ENCODE measurements at regions not wholly inside any gene's neighbourhood (a gene's known extent, or its start where the extent isn't known, plus 50 kb on each side); places are given as distances from the start of the nearest gene placed in this dataset.

DNA sequence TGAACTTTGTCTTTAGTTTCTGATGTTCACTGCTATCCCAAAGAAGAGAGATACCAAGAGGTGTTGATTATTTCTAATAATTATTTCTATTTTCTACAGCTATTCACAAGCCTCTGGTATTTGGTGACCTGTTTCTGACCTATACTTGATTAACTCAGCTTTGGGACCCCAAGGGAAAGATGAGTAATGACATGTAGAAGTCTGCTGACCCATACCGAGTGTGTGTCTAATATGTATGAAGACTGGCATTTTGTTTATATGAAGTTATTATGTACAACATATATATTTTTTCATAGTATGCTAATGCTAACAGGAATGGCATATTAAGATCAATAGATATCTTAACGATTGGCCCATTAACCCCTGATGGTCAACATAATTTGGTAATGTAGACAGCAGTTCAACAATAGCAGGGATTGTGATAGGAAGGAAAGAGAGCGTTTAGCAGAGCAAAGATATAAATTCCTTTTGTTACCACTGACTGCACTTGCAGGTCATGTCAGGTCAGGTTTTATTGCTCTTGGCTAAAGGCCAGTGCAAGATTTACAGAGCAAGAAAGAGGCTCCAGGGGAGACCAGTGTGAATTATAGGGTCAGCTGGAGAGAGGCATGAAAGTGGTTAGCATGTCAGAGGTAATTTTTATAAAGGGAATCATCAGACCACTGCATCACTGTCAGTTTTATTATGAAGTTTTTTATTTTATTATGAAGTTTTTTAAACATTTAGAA is 94.7 kb upstream of the DIPK2B start:
- TF ChIP-seq, protein P1, sequence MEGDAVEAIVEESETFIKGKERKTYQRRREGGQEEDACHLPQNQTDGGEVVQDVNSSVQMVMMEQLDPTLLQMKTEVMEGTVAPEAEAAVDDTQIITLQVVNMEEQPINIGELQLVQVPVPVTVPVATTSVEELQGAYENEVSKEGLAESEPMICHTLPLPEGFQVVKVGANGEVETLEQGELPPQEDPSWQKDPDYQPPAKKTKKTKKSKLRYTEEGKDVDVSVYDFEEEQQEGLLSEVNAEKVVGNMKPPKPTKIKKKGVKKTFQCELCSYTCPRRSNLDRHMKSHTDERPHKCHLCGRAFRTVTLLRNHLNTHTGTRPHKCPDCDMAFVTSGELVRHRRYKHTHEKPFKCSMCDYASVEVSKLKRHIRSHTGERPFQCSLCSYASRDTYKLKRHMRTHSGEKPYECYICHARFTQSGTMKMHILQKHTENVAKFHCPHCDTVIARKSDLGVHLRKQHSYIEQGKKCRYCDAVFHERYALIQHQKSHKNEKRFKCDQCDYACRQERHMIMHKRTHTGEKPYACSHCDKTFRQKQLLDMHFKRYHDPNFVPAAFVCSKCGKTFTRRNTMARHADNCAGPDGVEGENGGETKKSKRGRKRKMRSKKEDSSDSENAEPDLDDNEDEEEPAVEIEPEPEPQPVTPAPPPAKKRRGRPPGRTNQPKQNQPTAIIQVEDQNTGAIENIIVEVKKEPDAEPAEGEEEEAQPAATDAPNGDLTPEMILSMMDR (IDR thresholded peaks at IDR 0.05) = no peak
- TF ChIP-seq, protein P2, sequence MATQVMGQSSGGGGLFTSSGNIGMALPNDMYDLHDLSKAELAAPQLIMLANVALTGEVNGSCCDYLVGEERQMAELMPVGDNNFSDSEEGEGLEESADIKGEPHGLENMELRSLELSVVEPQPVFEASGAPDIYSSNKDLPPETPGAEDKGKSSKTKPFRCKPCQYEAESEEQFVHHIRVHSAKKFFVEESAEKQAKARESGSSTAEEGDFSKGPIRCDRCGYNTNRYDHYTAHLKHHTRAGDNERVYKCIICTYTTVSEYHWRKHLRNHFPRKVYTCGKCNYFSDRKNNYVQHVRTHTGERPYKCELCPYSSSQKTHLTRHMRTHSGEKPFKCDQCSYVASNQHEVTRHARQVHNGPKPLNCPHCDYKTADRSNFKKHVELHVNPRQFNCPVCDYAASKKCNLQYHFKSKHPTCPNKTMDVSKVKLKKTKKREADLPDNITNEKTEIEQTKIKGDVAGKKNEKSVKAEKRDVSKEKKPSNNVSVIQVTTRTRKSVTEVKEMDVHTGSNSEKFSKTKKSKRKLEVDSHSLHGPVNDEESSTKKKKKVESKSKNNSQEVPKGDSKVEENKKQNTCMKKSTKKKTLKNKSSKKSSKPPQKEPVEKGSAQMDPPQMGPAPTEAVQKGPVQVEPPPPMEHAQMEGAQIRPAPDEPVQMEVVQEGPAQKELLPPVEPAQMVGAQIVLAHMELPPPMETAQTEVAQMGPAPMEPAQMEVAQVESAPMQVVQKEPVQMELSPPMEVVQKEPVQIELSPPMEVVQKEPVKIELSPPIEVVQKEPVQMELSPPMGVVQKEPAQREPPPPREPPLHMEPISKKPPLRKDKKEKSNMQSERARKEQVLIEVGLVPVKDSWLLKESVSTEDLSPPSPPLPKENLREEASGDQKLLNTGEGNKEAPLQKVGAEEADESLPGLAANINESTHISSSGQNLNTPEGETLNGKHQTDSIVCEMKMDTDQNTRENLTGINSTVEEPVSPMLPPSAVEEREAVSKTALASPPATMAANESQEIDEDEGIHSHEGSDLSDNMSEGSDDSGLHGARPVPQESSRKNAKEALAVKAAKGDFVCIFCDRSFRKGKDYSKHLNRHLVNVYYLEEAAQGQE (IDR thresholded peaks at IDR 0.05; ENCODE audit: insufficient read depth in 1 of 2, low read depth in 2 of 2, low read length in 1 of 2) = no peak
- no peak for TF ChIP-seq TCF7L2 (IDR thresholded peaks at IDR 0.05; ENCODE audit: low read depth, low read length)
- no peak for TF ChIP-seq SIN3A (IDR thresholded peaks at IDR 0.05; ENCODE audit: borderline replicate concordance, insufficient read depth, low read depth, low read length)

Measured in Panc1 (cell line).